Loucy (cell line): ENCODE measurements at regions not wholly inside any gene's neighbourhood (a gene's known extent, or its start where the extent isn't known, plus 50 kb on each side); places are given as distances from the start of the nearest gene placed in this dataset.

Experiments
- H2AFZ ChIP-seq: fragments of 200-600 bp; sonication (generic); 2 replicates; pipeline ENCODE4 v1.6.0; 2016; ENCODE audit warnings: antibody characterized with exemption, mild to moderate bottlenecking, low read length, moderate library complexity
- H3F3A ChIP-seq: fragments of 200-600 bp; 2 replicates; pipeline ENCODE4 v1.6.0; 2016; ENCODE audit warnings: antibody characterized with exemption, low read depth, mild to moderate bottlenecking
- H3K27me3 ChIP-seq: fragments of 200-600 bp; sonication (generic); 2 replicates; pipeline ENCODE4 v1.6.1; 2014; ENCODE audit warnings: low read length, mild to moderate bottlenecking; ENCODE audit not compliant: insufficient read depth, poor library complexity, severe bottlenecking
- H3K36me3 ChIP-seq: fragments of 200-600 bp; sonication (generic); 2 replicates; pipeline ENCODE4 v1.6.1; 2016; ENCODE audit warnings: low read length; ENCODE audit not compliant: insufficient read depth
- H3K4me1 ChIP-seq: fragments of 200-600 bp; sonication (generic); 2 replicates; pipeline ENCODE4 v1.5.1; 2014; ENCODE audit warnings: low read length, mild to moderate bottlenecking; ENCODE audit not compliant: insufficient read depth, poor library complexity, severe bottlenecking
- H3K4me2 ChIP-seq: fragments of 200-600 bp; sonication (generic); 2 replicates; pipeline ENCODE4 v1.6.0; 2014; ENCODE audit warnings: antibody characterized with exemption, low read length, low read depth, mild to moderate bottlenecking; ENCODE audit not compliant: poor library complexity, severe bottlenecking
- H3K4me3 ChIP-seq: fragments of 200-600 bp; sonication (generic); 2 replicates; pipeline ENCODE4 v1.5.1; 2014; ENCODE audit warnings: low read length, mild to moderate bottlenecking, mixed read lengths; ENCODE audit not compliant: poor library complexity, severe bottlenecking
- H3K79me2 ChIP-seq: fragments of 200-600 bp; sonication (generic); 2 replicates; pipeline ENCODE4 v1.6.1; 2014; ENCODE audit warnings: low read length; ENCODE audit not compliant: insufficient read depth
- H3K9ac ChIP-seq: fragments of 200-600 bp; sonication (generic); 2 replicates; pipeline ENCODE4 v1.6.0; 2014; ENCODE audit warnings: mild to moderate bottlenecking, low read depth, low read length, moderate library complexity; ENCODE audit not compliant: poor library complexity, severe bottlenecking
- H3K9me2 ChIP-seq: fragments of 200-600 bp; sonication (generic); replicated peaks from 2 replicates; pipeline ENCODE4 v1.6.1; 2016; ENCODE audit warnings: low read depth, low read length, mixed read lengths
- H3K9me3 ChIP-seq: fragments of 200-600 bp; sonication (generic); 2 replicates; pipeline ENCODE4 v1.6.1; 2014; ENCODE audit warnings: mild to moderate bottlenecking, antibody characterized with exemption, low read length, low read depth; ENCODE audit not compliant: insufficient read depth
- H4K20me1 ChIP-seq: fragments of 200-600 bp; sonication (generic); 2 replicates; pipeline ENCODE4 v1.6.0; 2014; ENCODE audit warnings: antibody characterized with exemption, low read length, mild to moderate bottlenecking; ENCODE audit not compliant: insufficient read depth, poor library complexity, severe bottlenecking
- CTCF ChIP-seq: fragments of 200-600 bp; sonication (generic); conservative IDR thresholded peaks from 2 replicates; pipeline ENCODE4 v1.5.1; 2014; ENCODE audit warnings: mild to moderate bottlenecking, antibody characterized with exemption, low read length
- EZH2phosphoT487 ChIP-seq: fragments of 200-600 bp; IDR thresholded peaks from 2 replicates; pipeline ENCODE4 v1.6.1; 2018; ENCODE audit warnings: antibody characterized with exemption, mild to moderate bottlenecking, moderate library complexity, borderline replicate concordance

DNA sequence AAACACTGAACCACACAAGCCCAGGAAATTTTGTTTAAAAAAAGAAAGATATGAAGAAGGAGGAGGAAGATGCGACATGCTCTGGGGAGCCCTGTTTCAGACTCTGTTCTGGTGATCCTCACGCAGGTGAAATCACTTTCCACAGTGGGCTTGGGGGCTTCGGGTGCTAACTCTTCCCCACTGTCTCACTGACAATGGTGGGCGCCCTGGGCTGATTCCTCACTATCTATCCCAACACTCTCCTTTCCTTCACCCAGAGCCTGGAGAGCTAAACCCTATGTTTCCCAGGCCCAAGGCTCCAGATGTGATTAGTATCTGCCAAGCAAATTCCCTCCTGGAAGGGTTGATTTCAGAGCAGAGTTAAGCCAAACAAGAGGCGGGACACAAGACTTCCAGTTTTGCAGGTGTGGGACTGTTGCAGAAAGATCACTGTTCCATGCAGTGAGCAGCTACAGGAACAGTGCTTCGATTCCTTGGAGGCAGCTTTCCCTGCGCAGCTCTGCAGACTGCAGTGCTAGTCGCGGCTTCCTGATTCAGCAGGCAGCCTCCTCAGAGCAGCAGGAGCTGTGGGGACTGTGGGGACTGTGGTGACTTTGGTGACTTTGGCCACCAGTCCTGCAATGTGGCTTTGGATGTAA, 168.3 kb downstream of the RHOU start:
- H4K20me1 ChIP-seq: no peaks in the 10 kb centered on the region
- H3K9me3 ChIP-seq: no peaks in the 10 kb centered on the region
- no peaks in the 10 kb centered on the region for H3K79me2 ChIP-seq
- no peak overlapping the region for H3K4me2 ChIP-seq
- no peaks in the 10 kb centered on the region for H3K27me3 ChIP-seq
- H3K4me3 ChIP-seq: no peak overlapping the region
- no peaks in the 10 kb centered on the region for H3K4me1 ChIP-seq
- no peaks in the 10 kb centered on the region for H3K9me2 ChIP-seq
- no peaks in the 10 kb centered on the region for H3F3A ChIP-seq
- H2AFZ ChIP-seq: no peak overlapping the region
- no peaks in the 10 kb centered on the region for H3K36me3 ChIP-seq
- no peak overlapping the region for H3K9ac ChIP-seq
- TF ChIP-seq CTCF: no peak
- TF ChIP-seq EZH2phosphoT487: no peak

- Histone ChIP-seq H3K9me3 (no peaks in the 10 kb centered on the region), H3K79me2 (no peaks in the 10 kb centered on the region), H4K20me1 (no peaks in the 10 kb centered on the region), H3K27me3 (no peaks in the 10 kb centered on the region), H2AFZ (no peak overlapping the region), H3K9me2 (no peaks in the 10 kb centered on the region), H3F3A (no peaks in the 10 kb centered on the region), H3K9ac (no peak overlapping the region), H3K4me2 (no peak overlapping the region), H3K36me3 (no peaks in the 10 kb centered on the region), H3K4me3 (no peak overlapping the region), H3K4me1 (no peaks in the 10 kb centered on the region)
- no peak for TF ChIP-seq CTCF
- no peak for TF ChIP-seq EZH2phosphoT487
These were observed 168.9 kb downstream of the RHOU start for GRCh38 chr1:228904222-228904621.

GRCh38 chr1:228905701-228906101, 170.4 kb downstream of the RHOU start:
- Histone ChIP-seq H3K9ac (no peak overlapping the region), H3K36me3 (no peaks in the 10 kb centered on the region), H3K4me3 (no peak overlapping the region), H3K4me2 (no peak overlapping the region), H2AFZ (no peak overlapping the region), H3F3A (no peaks in the 10 kb centered on the region), H3K9me3 (no peaks in the 10 kb centered on the region), H4K20me1 (no peaks in the 10 kb centered on the region), H3K4me1 (no peaks in the 10 kb centered on the region), H3K79me2 (no peaks in the 10 kb centered on the region), H3K9me2 (no peaks in the 10 kb centered on the region), H3K27me3 (no peaks in the 10 kb centered on the region)
- no peak for TF ChIP-seq CTCF
- no peak for TF ChIP-seq EZH2phosphoT487
